ENCODE measurements at regions not wholly inside any gene's neighbourhood (a gene's known extent, or its start where the extent isn't known, plus 50 kb on each side); places are given as distances from the start of the nearest gene placed in this dataset.

DNA sequence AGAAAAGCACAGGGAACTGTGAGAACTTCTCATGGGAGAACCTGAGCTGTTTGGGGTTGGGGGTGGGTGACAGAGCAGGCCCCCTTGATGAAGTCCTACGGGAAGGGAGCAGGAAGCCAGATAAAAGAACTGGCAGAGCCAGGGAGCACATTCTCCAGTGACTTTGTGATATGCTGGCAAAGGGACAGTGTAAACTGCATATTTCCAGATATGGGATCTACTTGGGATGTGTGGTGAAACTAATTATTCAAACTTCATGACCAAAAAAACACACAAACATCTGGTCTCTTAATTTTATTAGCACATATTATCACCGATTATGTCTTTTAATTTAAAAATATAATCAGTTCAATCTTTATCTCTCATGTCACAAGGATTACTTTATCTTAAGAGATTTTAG is 266.0 kb downstream of the PAPSS1 start (continued):
- TF ChIP-seq, protein P1, sequence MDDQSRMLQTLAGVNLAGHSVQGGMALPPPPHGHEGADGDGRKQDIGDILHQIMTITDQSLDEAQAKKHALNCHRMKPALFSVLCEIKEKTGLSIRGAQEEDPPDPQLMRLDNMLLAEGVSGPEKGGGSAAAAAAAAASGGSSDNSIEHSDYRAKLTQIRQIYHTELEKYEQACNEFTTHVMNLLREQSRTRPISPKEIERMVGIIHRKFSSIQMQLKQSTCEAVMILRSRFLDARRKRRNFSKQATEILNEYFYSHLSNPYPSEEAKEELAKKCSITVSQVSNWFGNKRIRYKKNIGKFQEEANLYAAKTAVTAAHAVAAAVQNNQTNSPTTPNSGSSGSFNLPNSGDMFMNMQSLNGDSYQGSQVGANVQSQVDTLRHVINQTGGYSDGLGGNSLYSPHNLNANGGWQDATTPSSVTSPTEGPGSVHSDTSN (IDR thresholded peaks at IDR 0.05; ENCODE audit: insufficient replicate concordance, low read depth, low read length) = no peak

DNA sequence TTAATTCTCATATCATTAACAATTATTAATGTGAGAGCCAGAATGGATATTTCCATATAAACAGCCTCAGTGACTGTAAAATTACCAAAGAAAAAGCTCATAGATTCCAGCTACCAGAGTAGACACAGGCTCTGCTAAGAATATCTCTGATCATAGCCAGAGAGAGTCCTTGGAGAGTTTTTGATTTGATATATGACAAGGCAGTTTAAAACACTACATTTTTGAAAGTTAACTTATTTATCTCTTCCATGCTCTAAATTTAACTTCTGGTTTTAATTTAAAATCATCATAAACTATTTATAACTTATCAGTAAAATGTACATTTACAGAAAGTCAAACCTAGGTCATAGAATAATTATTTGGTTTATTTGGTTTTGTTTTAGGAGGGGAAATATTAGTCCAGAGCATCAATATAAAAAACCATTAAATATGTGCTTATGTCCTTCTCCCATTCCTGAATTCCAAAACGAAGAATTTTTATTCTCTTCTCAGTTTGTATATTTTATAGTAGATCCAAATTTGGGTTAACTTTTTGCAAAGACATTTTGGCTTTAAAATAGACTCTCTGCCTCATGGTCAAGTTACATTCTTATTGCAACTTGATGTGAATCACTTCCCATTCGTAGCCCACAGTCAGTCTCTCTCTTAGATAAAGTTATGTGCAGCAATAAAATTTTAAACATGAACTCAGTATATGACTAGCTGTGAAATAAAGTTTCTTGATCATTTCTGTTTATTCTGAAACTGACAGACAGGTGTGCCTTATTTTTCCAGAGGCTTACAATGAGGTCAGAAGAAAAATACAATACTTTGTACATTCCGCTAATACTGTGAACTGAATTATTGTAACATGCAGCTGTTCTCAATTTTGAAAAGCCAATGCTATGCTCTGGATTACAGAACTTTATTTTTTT is 267.1 kb downstream of the PAPSS1 start:
- ChIA-PET RAD21 (ENCODE audit: unreplicated experiment) (no interaction called here), POLR2A (no interaction called here), CTCF (interaction anchor here (1.2 kb wide), 1 partner anchor 21 kb away, joined by 3 read pairs; no protein-coding TSS in a partner anchor), SMC1A (ENCODE audit: uncharacterized antibody, unreplicated experiment) (interaction anchor here (1.4 kb wide), 1 partner anchor 13 kb away, joined by 4 read pairs; no protein-coding TSS in a partner anchor)
- intact Hi-C loops (cut with micrococcal nuclease; ENCODE audit: unreplicated experiment) = no loop called here
- in situ Hi-C loops (cut with MboI) = no loop called here
- no peak overlapping the region for H3K4me3 ChIP-seq
- H3K27me3 ChIP-seq (replicated peaks in 1 of 2; ENCODE audit: control insufficient read depth in 2 of 2, insufficient read depth in 2 of 2, low read length in 1 of 2) = no peaks in the 10 kb centered on the region; a peak in 1 of 4 replicates
- no peaks in the 10 kb centered on the region for H3K9me3 ChIP-seq (replicated peaks; ENCODE audit: control insufficient read depth, insufficient read depth, low read length)
- H3K27ac ChIP-seq (ENCODE audit: control insufficient read depth, insufficient read depth) = no peak overlapping the region
- no peak for TF ChIP-seq RUNX3 (IDR thresholded peaks at IDR 0.05; ENCODE audit: low read length)
- H3K79me2 ChIP-seq (ENCODE audit: control insufficient read depth, insufficient read depth, low read length) = no peaks in the 10 kb centered on the region
- H3K4me1 ChIP-seq (ENCODE audit: control insufficient read depth, insufficient read depth, low read length) = no peaks in the 10 kb centered on the region
- FAIRE-seq = no peak
- H3K4me2 ChIP-seq (ENCODE audit: control insufficient read depth, insufficient read depth) = no peak overlapping the region
- BruUV-seq (replicated peaks) = no TSS peak
- no peak for DNase-seq (ENCODE audit: low read depth, low spot score)
- no peaks in the 10 kb centered on the region for H4K20me1 ChIP-seq (ENCODE audit: control insufficient read depth, insufficient read depth)
- H3K9ac ChIP-seq (ENCODE audit: control insufficient read depth, insufficient read depth, low read length) = no peak overlapping the region
- 23% methylated on average over 3 of the region's 3 CpGs for WGBS (ENCODE audit: insufficient coverage, insufficient replicate concordance, low lambda C conversion rate, missing lambda C conversion rate)
- no peaks in the 10 kb centered on the region for H3K36me3 ChIP-seq (ENCODE audit: control insufficient read depth in 2 of 2, insufficient read depth in 2 of 2, low read length in 1 of 2)
- no peak overlapping the region for H2AFZ ChIP-seq (ENCODE audit: control insufficient read depth, low read depth, low read length)
- ATAC-seq = no peak
